ENCODE measurements at regions not wholly inside any gene's neighbourhood (a gene's known extent, or its start where the extent isn't known, plus 50 kb on each side); places are given as distances from the start of the nearest gene placed in this dataset.
"Not testable (repeated sequence)": the region's sequence is repeated elsewhere in the genome, so short reads cannot be mapped to it uniquely, and the experiment has no call there.

GRCh38 chr7:56483861-56484550 lies 367.8 kb upstream of the NUPR2 start:
- H3K27me3 Mint-ChIP-seq: no peaks in the 10 kb centered on the region
- no peaks in the 10 kb centered on the region for H3K4me1 Mint-ChIP-seq
- no peak for DNase-seq
- H3K4me3 Mint-ChIP-seq: no peak overlapping the region
- H3K27ac Mint-ChIP-seq: no peak overlapping the region
- CTCF ChIA-PET: no interaction called here
- H3K9me3 Mint-ChIP-seq: peaks cover 66% of the 10 kb centered on the region
- H3K36me3 Mint-ChIP-seq: no peaks in the 10 kb centered on the region

- Mint-ChIP-seq H3K9me3 (peaks cover 69% of the 10 kb centered on the region), H3K27ac (no peak overlapping the region), H3K36me3 (no peaks in the 10 kb centered on the region), H3K27me3 (no peaks in the 10 kb centered on the region), H3K4me3 (no peak overlapping the region), H3K4me1 (no peaks in the 10 kb centered on the region)
- no peak for DNase-seq
- CTCF ChIA-PET: no interaction called here
Measured at GRCh38 chr7:56483153-56483552, 366.9 kb upstream of the NUPR2 start.

- no peak overlapping the region for H3K4me3 Mint-ChIP-seq
- H3K36me3 Mint-ChIP-seq: no peaks in the 10 kb centered on the region
- H3K27ac Mint-ChIP-seq: no peak overlapping the region
- no peak for DNase-seq
- peaks cover 71% of the 10 kb centered on the region for H3K9me3 Mint-ChIP-seq
- H3K27me3 Mint-ChIP-seq: no peaks in the 10 kb centered on the region
- CTCF ChIA-PET: no interaction called here
- H3K4me1 Mint-ChIP-seq: no peaks in the 10 kb centered on the region
Measured at GRCh38 chr7:56479748-56480147, 363.5 kb upstream of the NUPR2 start.

- no peak overlapping the region for H3K4me3 Mint-ChIP-seq
- peaks cover 68% of the 10 kb centered on the region for H3K9me3 Mint-ChIP-seq
- DNase-seq: no peak
- no peaks in the 10 kb centered on the region for H3K27me3 Mint-ChIP-seq
- CTCF ChIA-PET: no interaction called here
- no peak overlapping the region for H3K27ac Mint-ChIP-seq
- no peaks in the 10 kb centered on the region for H3K4me1 Mint-ChIP-seq
- H3K36me3 Mint-ChIP-seq: no peaks in the 10 kb centered on the region
Measured at GRCh38 chr7:56479136-56479535, 362.9 kb upstream of the NUPR2 start.

- DNase-seq: no peak
- H3K36me3 Mint-ChIP-seq: no peaks in the 10 kb centered on the region
- H3K27ac Mint-ChIP-seq: no peak overlapping the region
- CTCF ChIA-PET: no interaction called here
- no peak overlapping the region for H3K4me3 Mint-ChIP-seq
- H3K4me1 Mint-ChIP-seq: no peaks in the 10 kb centered on the region
- peaks cover 68% of the 10 kb centered on the region for H3K9me3 Mint-ChIP-seq
- no peaks in the 10 kb centered on the region for H3K27me3 Mint-ChIP-seq
Measured at GRCh38 chr7:56474271-56474670, 358.1 kb upstream of the NUPR2 start.

GRCh38 chr7:56471811-56472210 lies 355.6 kb upstream of the NUPR2 start:
- H3K4me1 Mint-ChIP-seq: no peaks in the 10 kb centered on the region
- no peaks in the 10 kb centered on the region for H3K36me3 Mint-ChIP-seq
- CTCF ChIA-PET: no interaction called here
- H3K4me3 Mint-ChIP-seq: no peak overlapping the region
- no peak overlapping the region for H3K27ac Mint-ChIP-seq
- H3K9me3 Mint-ChIP-seq: peaks cover 61% of the 10 kb centered on the region
- H3K27me3 Mint-ChIP-seq: no peaks in the 10 kb centered on the region
- no peak for DNase-seq

- H3K36me3 Mint-ChIP-seq, H3K27me3 Mint-ChIP-seq, H3K27ac Mint-ChIP-seq, CTCF ChIA-PET, H3K4me1 Mint-ChIP-seq, DNase-seq, H3K4me3 Mint-ChIP-seq: not testable (repeated sequence)
- peaks cover 67% of the 10 kb centered on the region for H3K9me3 Mint-ChIP-seq
Measured at GRCh38 chr7:56466607-56467525, 350.6 kb upstream of the NUPR2 start.

GRCh38 chr7:56449762-56450161 lies 333.5 kb upstream of the NUPR2 start:
- DNase-seq: no peak
- H3K9me3 Mint-ChIP-seq: peaks cover 36% of the 10 kb centered on the region

GRCh38 chr7:56447864-56448693 lies 331.9 kb upstream of the NUPR2 start:
- Mint-ChIP-seq H3K4me1 (no peaks in the 10 kb centered on the region), H3K4me3 (no peak overlapping the region), H3K9me3 (peaks cover 33% of the 10 kb centered on the region), H3K27me3 (no peaks in the 10 kb centered on the region), H3K36me3 (no peaks in the 10 kb centered on the region), H3K27ac (no peak overlapping the region)
- CTCF ChIA-PET: no interaction called here
- no peak for DNase-seq

More at GRCh38 chr7:56449762-56450161, 333.5 kb upstream of the NUPR2 start:
- Mint-ChIP-seq H3K27ac (no peak overlapping the region), H3K4me1 (no peaks in the 10 kb centered on the region), H3K4me3 (no peak overlapping the region), H3K36me3 (no peaks in the 10 kb centered on the region), H3K27me3 (no peaks in the 10 kb centered on the region)
- CTCF ChIA-PET: no interaction called here

- DNase-seq, H3K27me3 Mint-ChIP-seq, CTCF ChIA-PET: not testable (repeated sequence)
Measured at GRCh38 chr7:56420528-56420927, 304.3 kb upstream of the NUPR2 start.

GRCh38 chr7:56375173-56375572 lies 259.0 kb upstream of the NUPR2 start:
- H3K4me3 Mint-ChIP-seq: no peak overlapping the region
- H3K27me3 Mint-ChIP-seq: no peaks in the 10 kb centered on the region
- CTCF ChIA-PET: no interaction called here
- H3K9me3 Mint-ChIP-seq: peaks cover 8% of the 10 kb centered on the region
- no peak for DNase-seq
- no peaks in the 10 kb centered on the region for H3K4me1 Mint-ChIP-seq
- H3K36me3 Mint-ChIP-seq: no peaks in the 10 kb centered on the region
- H3K27ac Mint-ChIP-seq: no peak overlapping the region

More at GRCh38 chr7:56420528-56420927, 304.3 kb upstream of the NUPR2 start:
- H3K27ac Mint-ChIP-seq, H3K4me1 Mint-ChIP-seq, H3K36me3 Mint-ChIP-seq, H3K4me3 Mint-ChIP-seq: not testable (repeated sequence)
- peaks cover 19% of the 10 kb centered on the region for H3K9me3 Mint-ChIP-seq

- H3K4me3 Mint-ChIP-seq, H3K27me3 Mint-ChIP-seq, CTCF ChIA-PET, H3K4me1 Mint-ChIP-seq, H3K36me3 Mint-ChIP-seq, H3K27ac Mint-ChIP-seq, DNase-seq, H3K9me3 Mint-ChIP-seq: not testable (repeated sequence)
Measured at GRCh38 chr7:56374666-56375065, 258.4 kb upstream of the NUPR2 start.

GRCh38 chr7:56373314-56373713 lies 257.1 kb upstream of the NUPR2 start:
- H3K4me1 Mint-ChIP-seq, H3K36me3 Mint-ChIP-seq, H3K9me3 Mint-ChIP-seq, H3K27ac Mint-ChIP-seq, CTCF ChIA-PET, H3K4me3 Mint-ChIP-seq, H3K27me3 Mint-ChIP-seq: not testable (repeated sequence)
- DNase-seq: peak; percentile 49

GRCh38 chr7:56371792-56372191 lies 255.6 kb upstream of the NUPR2 start:
- H3K4me1 Mint-ChIP-seq, H3K36me3 Mint-ChIP-seq, H3K27ac Mint-ChIP-seq, H3K27me3 Mint-ChIP-seq, H3K4me3 Mint-ChIP-seq, CTCF ChIA-PET, H3K9me3 Mint-ChIP-seq: not testable (repeated sequence)
- peak; percentile 25 for DNase-seq

Data from activated naive CD4-positive, alpha-beta T cell treated with anti-CD3 and anti-CD28 coated beads, Interleukin-2, amount 10 ng/mL, durations not matched to agents 7 days and 5 days (primary cell).